ENCODE measurements at regions not wholly inside any gene's neighbourhood (a gene's known extent, or its start where the extent isn't known, plus 50 kb on each side); places are given as distances from the start of the nearest gene placed in this dataset.
"Not testable (repeated sequence)": the region's sequence is repeated elsewhere in the genome, so short reads cannot be mapped to it uniquely, and the experiment has no call there.

DNA sequence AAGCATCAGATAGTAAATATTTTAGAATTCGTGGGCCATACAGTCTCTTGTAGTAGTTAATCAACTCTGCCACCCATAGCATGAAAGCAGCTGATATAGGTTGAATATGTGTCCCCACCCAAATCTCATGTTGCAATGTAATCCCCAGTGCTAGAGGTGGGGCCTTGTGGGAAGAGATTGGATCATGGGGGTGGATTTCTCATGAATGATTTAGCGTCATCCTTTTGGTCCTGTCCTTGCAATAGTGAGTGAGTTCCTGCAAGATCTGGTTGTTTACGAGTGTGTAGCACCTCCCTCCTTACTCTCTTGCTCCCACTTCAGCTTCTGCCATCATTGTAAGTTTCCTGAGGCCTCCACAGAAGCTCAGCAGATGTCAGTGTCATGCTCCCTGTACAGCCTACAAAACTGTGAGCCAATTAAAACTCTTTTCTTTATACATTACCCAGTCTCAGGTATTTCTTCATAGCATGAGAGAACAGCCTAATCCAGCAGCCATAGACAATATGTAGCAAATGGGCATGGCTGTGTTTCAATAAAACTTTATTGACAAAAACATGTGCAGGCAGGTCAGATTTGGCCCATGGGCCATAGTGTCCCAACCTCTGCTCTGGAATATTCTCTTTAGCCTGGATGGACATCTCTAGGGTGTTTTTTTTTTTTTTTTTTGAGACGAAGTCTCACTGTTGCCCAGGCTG lies 97.9 kb upstream of the FAM90A1 start:
- DNase-seq (ENCODE audit: unreplicated experiment); CTCF ChIA-PET; H3K27ac Mint-ChIP-seq (ENCODE audit: low read depth, unreplicated experiment); POLR2A ChIA-PET; H3K36me3 Mint-ChIP-seq (ENCODE audit: insufficient read depth, unreplicated experiment); H3K27me3 Mint-ChIP-seq (ENCODE audit: insufficient read depth, unreplicated experiment); H3K4me3 Mint-ChIP-seq (ENCODE audit: unreplicated experiment); H3K4me1 Mint-ChIP-seq (ENCODE audit: insufficient read depth, unreplicated experiment); BruUV-seq (replicated peaks); H3K9me3 Mint-ChIP-seq (ENCODE audit: unreplicated experiment); intact Hi-C loops (cut with micrococcal nuclease): not testable (repeated sequence)

DNA sequence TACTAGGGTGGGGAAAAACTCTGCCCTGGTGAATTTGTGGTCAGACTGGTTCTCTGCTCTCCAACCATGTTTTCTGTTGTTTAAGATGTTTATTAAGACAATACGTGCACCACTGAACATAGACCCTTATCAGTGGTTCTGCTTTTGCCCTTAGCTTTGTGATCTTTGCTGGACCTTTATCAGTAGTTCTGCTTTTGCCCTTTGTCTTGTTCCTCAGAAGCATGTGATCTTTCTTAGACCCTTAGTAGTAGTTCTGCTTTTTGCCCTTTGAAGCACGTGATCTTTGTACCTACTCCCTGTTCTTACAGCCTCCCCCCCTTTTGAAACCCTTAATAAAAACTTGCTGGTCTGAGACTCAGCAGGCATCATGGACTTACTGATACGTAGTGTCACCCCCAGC lies 101.4 kb upstream of the FAM90A1 start:
- BruUV-seq (replicated peaks); intact Hi-C loops (cut with micrococcal nuclease): not testable (repeated sequence)

DNA sequence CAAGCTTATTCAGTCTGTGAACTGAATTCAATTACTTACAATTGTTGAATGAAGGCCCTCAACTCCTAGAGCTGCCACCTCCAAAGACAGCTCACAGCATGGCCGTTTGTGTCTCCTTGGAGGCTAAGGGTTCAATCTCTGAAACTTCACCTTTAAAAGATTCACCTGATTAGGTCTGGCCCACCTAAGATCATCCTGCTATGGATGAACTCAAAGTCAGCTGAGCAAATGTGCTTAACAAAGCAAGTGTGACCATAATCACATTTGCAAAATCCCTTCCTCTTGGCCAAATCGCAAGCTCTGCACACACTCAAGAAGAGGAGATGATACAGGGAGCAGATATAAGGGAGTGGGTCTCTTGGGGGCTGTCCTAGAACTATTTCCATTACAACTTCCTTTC lies 105.0 kb upstream of the FAM90A1 start:
- CTCF ChIA-PET; POLR2A ChIA-PET; H3K9me3 Mint-ChIP-seq (ENCODE audit: unreplicated experiment); BruUV-seq (replicated peaks); H3K27ac Mint-ChIP-seq (ENCODE audit: low read depth, unreplicated experiment); H3K4me3 Mint-ChIP-seq (ENCODE audit: unreplicated experiment); intact Hi-C loops (cut with micrococcal nuclease); DNase-seq (ENCODE audit: unreplicated experiment); H3K36me3 Mint-ChIP-seq (ENCODE audit: insufficient read depth, unreplicated experiment); H3K4me1 Mint-ChIP-seq (ENCODE audit: insufficient read depth, unreplicated experiment); H3K27me3 Mint-ChIP-seq (ENCODE audit: insufficient read depth, unreplicated experiment): not testable (repeated sequence)

More for the DNA sequence above, 101.4 kb upstream of the FAM90A1 start:
- H3K27ac Mint-ChIP-seq (ENCODE audit: low read depth, unreplicated experiment); H3K4me3 Mint-ChIP-seq (ENCODE audit: unreplicated experiment); H3K36me3 Mint-ChIP-seq (ENCODE audit: insufficient read depth, unreplicated experiment); CTCF ChIA-PET; DNase-seq (ENCODE audit: unreplicated experiment); H3K4me1 Mint-ChIP-seq (ENCODE audit: insufficient read depth, unreplicated experiment); POLR2A ChIA-PET; H3K27me3 Mint-ChIP-seq (ENCODE audit: insufficient read depth, unreplicated experiment); H3K9me3 Mint-ChIP-seq (ENCODE audit: unreplicated experiment): not testable (repeated sequence)

DNA sequence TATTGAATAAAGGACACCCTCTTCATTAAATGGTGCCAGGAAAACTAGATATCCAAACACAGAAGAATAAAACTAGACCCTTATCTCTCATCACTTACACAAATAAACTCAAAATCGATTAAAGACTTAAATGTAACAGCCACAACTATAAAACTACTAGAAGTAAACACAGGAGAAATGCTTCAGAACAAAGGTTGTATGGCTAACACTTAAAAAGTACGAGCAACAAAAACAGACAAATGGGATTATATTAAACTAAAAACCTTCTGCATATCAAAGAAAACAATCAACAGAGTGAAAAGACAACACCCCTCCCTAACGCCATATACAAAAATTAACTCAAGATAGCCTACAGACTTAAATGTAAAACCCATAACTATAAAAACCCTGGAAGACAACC lies 104.7 kb upstream of the CLEC6A start:
- H3K36me3 Mint-ChIP-seq (ENCODE audit: insufficient read depth, unreplicated experiment); intact Hi-C loops (cut with micrococcal nuclease); H3K27ac Mint-ChIP-seq (ENCODE audit: low read depth, unreplicated experiment); POLR2A ChIA-PET; H3K4me1 Mint-ChIP-seq (ENCODE audit: insufficient read depth, unreplicated experiment); H3K9me3 Mint-ChIP-seq (ENCODE audit: unreplicated experiment); H3K27me3 Mint-ChIP-seq (ENCODE audit: insufficient read depth, unreplicated experiment); H3K4me3 Mint-ChIP-seq (ENCODE audit: unreplicated experiment); BruUV-seq (replicated peaks); DNase-seq (ENCODE audit: unreplicated experiment): not testable (repeated sequence)
- CTCF ChIA-PET: interaction anchor here (0.6 kb wide), 1 partner anchor 135 kb away, joined by 4 read pairs; no protein-coding TSS in a partner anchor

DNA sequence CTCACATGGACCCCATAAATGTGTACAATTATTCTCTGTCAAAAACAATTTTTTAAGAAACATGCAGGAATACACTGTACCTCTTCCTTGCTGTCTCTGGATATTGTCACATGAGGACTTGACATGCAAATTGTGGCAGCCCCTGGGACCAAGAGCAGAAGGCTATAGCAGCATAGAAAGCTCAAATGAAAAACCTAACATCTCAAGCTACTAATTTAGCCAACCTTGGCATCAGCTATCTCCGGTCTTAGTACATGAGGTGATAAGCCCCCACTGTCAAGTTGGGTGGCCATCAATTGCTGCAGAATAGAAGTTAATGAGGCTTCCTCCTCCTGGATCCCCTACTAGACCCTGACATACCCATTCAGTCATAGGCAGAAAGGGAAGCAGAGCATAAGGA lies 101.0 kb upstream of the CLEC6A start:
- H3K27me3 Mint-ChIP-seq (ENCODE audit: insufficient read depth, unreplicated experiment); H3K27ac Mint-ChIP-seq (ENCODE audit: low read depth, unreplicated experiment); intact Hi-C loops (cut with micrococcal nuclease); POLR2A ChIA-PET; BruUV-seq (replicated peaks); H3K4me3 Mint-ChIP-seq (ENCODE audit: unreplicated experiment); H3K4me1 Mint-ChIP-seq (ENCODE audit: insufficient read depth, unreplicated experiment); DNase-seq (ENCODE audit: unreplicated experiment); H3K9me3 Mint-ChIP-seq (ENCODE audit: unreplicated experiment); H3K36me3 Mint-ChIP-seq (ENCODE audit: insufficient read depth, unreplicated experiment); CTCF ChIA-PET: not testable (repeated sequence)

DNA sequence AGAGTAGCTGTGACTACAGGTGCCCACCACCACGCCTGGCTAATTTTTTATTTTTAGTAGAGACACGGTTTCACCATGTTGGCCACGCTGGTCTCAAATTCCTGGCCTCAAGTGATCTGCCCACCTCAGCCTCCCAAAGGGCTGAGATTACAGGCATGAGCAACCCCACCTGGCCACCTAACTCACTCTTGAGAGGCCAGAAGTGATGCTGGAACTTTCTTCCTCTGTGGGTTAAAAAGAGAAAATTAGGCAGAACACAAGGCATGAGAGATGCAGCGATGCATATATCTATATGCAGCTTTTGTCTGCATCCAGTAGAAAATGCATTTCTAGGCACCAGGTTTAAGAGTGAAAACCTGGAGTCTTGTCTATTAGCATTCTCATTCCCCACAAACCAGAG lies 100.2 kb upstream of the CLEC6A start:
- POLR2A ChIA-PET; DNase-seq (ENCODE audit: unreplicated experiment); BruUV-seq (replicated peaks); intact Hi-C loops (cut with micrococcal nuclease); CTCF ChIA-PET; H3K36me3 Mint-ChIP-seq (ENCODE audit: insufficient read depth, unreplicated experiment); H3K27ac Mint-ChIP-seq (ENCODE audit: low read depth, unreplicated experiment); H3K4me3 Mint-ChIP-seq (ENCODE audit: unreplicated experiment); H3K27me3 Mint-ChIP-seq (ENCODE audit: insufficient read depth, unreplicated experiment); H3K9me3 Mint-ChIP-seq (ENCODE audit: unreplicated experiment); H3K4me1 Mint-ChIP-seq (ENCODE audit: insufficient read depth, unreplicated experiment): not testable (repeated sequence)

DNA sequence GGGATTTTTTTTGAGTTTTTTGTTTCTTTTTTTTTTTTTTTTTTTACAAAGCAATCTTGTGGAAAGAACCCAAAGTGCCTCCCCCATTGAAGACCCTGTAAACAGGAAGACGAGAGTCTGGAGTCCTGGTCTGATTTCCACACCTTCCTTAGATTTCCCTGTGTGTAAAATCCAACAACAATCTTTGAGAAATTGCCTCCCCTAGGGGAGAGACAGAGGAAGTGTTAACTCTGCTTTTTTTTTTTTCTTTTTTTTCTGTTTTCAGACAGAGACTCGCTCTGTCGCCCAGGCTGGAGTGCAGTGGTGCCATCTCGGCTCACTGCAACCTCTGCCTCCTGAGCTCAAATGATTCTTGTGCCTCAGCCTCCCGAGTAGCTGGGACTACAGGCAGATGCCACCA lies 82.0 kb upstream of the CLEC6A start:
- CTCF ChIA-PET; H3K4me1 Mint-ChIP-seq (ENCODE audit: insufficient read depth, unreplicated experiment); H3K27me3 Mint-ChIP-seq (ENCODE audit: insufficient read depth, unreplicated experiment); BruUV-seq (replicated peaks); intact Hi-C loops (cut with micrococcal nuclease); H3K27ac Mint-ChIP-seq (ENCODE audit: low read depth, unreplicated experiment); POLR2A ChIA-PET; H3K36me3 Mint-ChIP-seq (ENCODE audit: insufficient read depth, unreplicated experiment); H3K9me3 Mint-ChIP-seq (ENCODE audit: unreplicated experiment); H3K4me3 Mint-ChIP-seq (ENCODE audit: unreplicated experiment): not testable (repeated sequence)
- DNase-seq (ENCODE audit: unreplicated experiment): peak; percentile 11
- TF ChIP-seq, protein P1, sequence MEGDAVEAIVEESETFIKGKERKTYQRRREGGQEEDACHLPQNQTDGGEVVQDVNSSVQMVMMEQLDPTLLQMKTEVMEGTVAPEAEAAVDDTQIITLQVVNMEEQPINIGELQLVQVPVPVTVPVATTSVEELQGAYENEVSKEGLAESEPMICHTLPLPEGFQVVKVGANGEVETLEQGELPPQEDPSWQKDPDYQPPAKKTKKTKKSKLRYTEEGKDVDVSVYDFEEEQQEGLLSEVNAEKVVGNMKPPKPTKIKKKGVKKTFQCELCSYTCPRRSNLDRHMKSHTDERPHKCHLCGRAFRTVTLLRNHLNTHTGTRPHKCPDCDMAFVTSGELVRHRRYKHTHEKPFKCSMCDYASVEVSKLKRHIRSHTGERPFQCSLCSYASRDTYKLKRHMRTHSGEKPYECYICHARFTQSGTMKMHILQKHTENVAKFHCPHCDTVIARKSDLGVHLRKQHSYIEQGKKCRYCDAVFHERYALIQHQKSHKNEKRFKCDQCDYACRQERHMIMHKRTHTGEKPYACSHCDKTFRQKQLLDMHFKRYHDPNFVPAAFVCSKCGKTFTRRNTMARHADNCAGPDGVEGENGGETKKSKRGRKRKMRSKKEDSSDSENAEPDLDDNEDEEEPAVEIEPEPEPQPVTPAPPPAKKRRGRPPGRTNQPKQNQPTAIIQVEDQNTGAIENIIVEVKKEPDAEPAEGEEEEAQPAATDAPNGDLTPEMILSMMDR (IDR thresholded peaks at IDR 0.05; ENCODE audit: unreplicated experiment): peak; percentile 25

DNA sequence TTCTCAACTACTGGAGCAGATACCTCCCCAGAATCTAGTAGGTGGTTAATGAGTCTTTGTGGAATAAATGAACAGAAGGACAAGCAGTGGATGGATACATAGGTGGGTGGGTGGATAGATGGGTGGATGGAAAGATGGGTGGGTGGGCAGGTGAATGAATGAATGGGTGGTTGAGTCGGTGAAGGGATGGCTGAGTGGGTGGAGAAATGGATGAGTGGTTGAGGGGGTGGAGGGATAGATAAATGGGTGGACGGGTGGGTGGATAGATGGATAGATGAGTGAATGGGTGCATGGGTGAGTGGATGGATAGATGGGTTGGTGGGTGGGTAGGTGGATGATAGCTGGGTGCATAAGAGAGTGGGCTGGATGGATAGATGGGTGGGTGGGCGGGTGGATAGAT lies 80.6 kb upstream of the CLEC6A start:
- CTCF ChIA-PET; H3K27me3 Mint-ChIP-seq (ENCODE audit: insufficient read depth, unreplicated experiment); H3K9me3 Mint-ChIP-seq (ENCODE audit: unreplicated experiment); H3K27ac Mint-ChIP-seq (ENCODE audit: low read depth, unreplicated experiment); H3K4me3 Mint-ChIP-seq (ENCODE audit: unreplicated experiment); POLR2A ChIA-PET; intact Hi-C loops (cut with micrococcal nuclease); BruUV-seq (replicated peaks); DNase-seq (ENCODE audit: unreplicated experiment); H3K36me3 Mint-ChIP-seq (ENCODE audit: insufficient read depth, unreplicated experiment); H3K4me1 Mint-ChIP-seq (ENCODE audit: insufficient read depth, unreplicated experiment): not testable (repeated sequence)

DNA sequence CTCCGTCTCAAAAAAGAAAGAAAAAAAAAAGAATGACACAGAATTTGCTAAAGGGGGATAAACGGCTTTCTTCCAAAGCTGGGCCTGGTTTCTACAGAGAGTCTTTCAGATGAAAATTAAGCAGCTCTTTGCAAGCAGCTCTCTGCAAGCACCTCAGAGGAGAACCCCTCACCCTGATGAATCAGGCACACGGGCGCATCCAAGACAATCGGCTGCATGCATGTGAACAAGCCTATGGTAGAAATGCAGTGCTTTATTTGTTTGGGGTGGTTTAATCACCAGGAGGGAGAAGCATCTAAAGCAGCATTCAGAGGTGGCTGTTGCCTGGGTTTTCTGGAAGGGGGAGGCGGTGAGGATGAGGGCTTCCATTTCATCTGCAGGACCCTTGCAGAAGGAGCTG lies 78.0 kb upstream of the CLEC6A start:
- H3K36me3 Mint-ChIP-seq (ENCODE audit: insufficient read depth, unreplicated experiment); BruUV-seq (replicated peaks); H3K9me3 Mint-ChIP-seq (ENCODE audit: unreplicated experiment); H3K4me1 Mint-ChIP-seq (ENCODE audit: insufficient read depth, unreplicated experiment); intact Hi-C loops (cut with micrococcal nuclease); H3K27me3 Mint-ChIP-seq (ENCODE audit: insufficient read depth, unreplicated experiment); H3K4me3 Mint-ChIP-seq (ENCODE audit: unreplicated experiment); H3K27ac Mint-ChIP-seq (ENCODE audit: low read depth, unreplicated experiment); DNase-seq (ENCODE audit: unreplicated experiment): not testable (repeated sequence)
- CTCF ChIA-PET: interaction anchor here (0.7 kb wide), 1 partner anchor 197 kb away, joined by 3 read pairs; no protein-coding TSS in a partner anchor
- POLR2A ChIA-PET: interaction anchor here (0.7 kb wide), 1 partner anchor 564 kb away, joined by 3 read pairs; no protein-coding TSS in a partner anchor

Data from MCF 10A (cell line).